ENCODE measurements at regions not wholly inside any gene's neighbourhood (a gene's known extent, or its start where the extent isn't known, plus 50 kb on each side); places are given as distances from the start of the nearest gene placed in this dataset. TPM values are rescaled to one million over a fixed set of nuclear protein-coding genes. Genes with fewer than 3 reads are reported as not detected.

Small RNAs in the stretch of these regions (small RNA-seq; reads per million reads assigned to genes)
- not detected for gene RNU6-745P (ENCODE audit: insufficient read depth)

All from H1 (cell line).